DMS53 treated with DMSO at 0.1 percent for 48 hours (cell line): ENCODE measurements at regions not wholly inside any gene's neighbourhood (a gene's known extent, or its start where the extent isn't known, plus 50 kb on each side); places are given as distances from the start of the nearest gene placed in this dataset.
"Not testable (repeated sequence)": the region's sequence is repeated elsewhere in the genome, so short reads cannot be mapped to it uniquely, and the experiment has no call there.

Source experiments
- DNase-seq: peaks from one replicate; lab custom pipeline; 2025; ENCODE audit not compliant: unreplicated experiment; lab: John Stamatoyannopoulos, UW

- no peak for DNase-seq
Measured at GRCh38 chr14:106269451-106270204, 743.2 kb downstream of the TMEM121 start.

DNA sequence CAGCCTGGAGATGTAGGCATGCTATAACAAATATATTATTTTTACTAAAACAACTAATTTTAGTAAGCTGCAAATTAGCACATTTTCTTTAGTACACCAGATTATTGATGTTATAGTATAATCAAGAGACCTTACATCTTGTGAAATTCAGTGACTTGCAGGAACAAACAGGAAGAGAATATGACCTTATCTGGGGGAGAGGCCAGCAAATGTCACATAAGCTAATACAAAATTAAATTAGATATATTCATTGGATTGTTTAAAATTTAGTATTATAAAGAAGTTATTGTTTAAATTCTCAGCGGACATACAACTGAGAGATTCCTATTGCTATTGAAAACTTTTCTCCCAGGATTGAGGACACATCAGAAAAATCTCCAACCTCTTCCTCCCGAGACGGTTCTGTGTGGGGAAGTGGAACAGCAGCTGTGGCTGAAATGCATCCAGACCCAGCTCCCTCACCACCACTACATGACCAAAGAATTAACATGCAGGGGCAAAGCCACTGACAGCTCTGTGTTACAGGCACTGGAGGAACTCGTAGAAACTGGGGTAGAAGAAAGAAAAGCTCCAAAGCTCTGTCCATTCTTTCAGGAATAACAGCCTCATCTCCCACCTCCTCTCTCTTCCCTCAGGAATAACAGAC is 744.2 kb downstream of the TMEM121 start:
- not testable (repeated sequence) for DNase-seq

DNA sequence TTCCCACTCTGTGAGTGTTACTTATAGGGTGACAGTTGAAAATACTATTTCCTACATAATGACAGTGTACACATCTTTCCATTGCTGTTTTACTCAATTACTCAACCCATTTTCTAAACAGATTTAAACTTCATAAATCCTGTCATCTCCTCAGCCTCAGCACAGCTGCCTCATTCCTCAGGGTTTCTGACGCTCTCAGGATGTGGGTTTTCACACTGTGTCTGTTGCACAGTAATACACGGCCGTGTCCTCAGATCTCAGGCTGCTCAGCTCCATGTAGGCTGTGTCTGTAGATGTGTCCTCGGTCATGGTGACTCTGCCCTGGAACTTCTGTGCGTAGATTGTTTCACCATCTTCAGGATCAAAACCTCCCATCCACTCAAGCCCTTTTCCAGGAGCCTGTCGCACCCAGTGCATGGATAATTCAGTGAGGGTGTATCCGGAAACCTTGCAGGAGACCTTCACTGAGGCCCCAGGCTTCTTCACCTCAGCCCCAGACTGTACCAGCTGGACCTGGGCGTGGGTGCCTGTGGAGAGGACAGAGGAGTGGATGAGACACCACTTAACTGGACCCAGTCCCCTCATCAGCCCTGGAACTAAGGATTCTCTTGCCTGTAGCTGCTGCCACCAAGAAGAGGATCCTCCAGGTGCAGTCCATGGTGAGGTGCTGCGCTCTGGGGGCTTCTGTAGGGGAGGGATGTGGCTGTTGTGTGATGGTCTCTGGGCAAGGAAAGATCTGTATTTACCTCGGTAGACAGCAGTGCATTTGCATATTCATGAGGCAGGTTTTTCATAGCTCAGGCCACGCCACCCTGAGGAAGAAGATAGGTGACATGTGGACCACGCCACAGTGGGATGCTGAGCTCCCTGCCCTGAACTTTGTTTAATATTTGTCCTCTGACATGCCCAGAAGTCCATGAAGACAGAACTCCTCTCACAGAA is 750.2 kb downstream of the TMEM121 start:
- DNase-seq = no peak

DNA sequence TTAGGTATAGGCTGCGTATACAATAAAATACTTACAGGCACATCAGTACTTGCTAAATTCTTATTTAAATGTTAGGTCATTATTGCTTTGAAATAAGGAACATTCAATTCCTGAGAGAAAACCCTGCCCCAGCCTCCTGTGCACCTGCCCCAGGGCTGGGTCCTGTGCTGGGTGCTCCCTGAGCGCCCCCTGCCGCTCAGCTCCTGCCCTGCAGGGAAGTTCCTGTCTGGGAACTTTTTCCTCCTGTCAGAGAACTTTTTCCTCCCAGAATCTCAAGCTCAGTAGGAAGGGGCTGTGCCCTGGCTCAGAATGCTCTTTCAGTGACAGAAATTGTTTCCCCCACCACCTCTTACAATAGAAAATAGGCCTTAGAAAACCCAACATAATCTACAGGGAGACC is 751.1 kb downstream of the TMEM121 start:
- DNase-seq = no peak

GRCh38 chr14:106280876-106281275 is 754.5 kb downstream of the TMEM121 start:
- no peak for DNase-seq

- no peak for DNase-seq
Measured at GRCh38 chr14:106286697-106287290, 760.4 kb downstream of the TMEM121 start.

DNA sequence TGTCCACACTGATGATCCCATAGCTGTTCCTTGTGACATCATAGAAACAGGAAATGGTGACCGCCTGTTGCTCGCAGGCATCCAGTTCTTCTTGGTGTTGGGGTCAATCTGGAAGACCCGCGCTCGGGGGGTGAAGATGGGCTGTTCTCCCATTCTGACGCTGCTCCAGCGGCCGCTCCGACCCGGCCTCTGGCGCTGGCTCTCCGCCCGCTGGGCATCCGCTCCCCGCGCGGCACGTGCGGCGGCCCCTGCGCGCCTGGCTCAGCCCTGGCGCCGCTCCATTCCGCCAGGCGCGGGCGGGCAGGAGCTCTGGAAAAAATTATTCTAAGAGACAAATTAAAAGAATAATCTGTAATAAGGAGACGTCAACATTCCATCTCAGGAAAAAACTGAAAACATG is 761.1 kb downstream of the TMEM121 start:
- DNase-seq = no peak

GRCh38 chr14:106291626-106292025 is 765.2 kb downstream of the TMEM121 start:
- no peak for DNase-seq

DNA sequence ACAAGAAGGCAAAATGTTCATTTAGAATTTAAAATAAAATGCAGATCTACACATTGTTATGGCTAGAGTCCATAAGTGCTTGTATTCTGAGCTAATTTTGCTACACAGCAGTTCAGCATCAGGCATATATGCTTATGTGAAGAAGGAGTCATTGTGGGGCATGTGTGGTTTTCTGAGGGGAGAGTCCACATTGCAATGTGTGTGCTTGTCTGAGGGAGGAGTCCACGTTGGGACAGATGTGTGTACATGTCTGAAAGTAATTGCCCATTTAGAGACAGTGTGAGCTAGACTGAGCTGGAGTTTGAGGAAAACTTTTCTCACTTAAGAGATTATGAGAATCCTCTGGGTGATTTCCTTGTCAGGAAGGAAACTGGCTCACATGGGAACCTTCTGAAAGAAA is 767.9 kb downstream of the TMEM121 start:
- DNase-seq = no peak

GRCh38 chr14:106300951-106301510 is 774.6 kb downstream of the TMEM121 start:
- DNase-seq = not testable (repeated sequence)

GRCh38 chr14:106301609-106302008 is 775.2 kb downstream of the TMEM121 start:
- not testable (repeated sequence) for DNase-seq

DNA sequence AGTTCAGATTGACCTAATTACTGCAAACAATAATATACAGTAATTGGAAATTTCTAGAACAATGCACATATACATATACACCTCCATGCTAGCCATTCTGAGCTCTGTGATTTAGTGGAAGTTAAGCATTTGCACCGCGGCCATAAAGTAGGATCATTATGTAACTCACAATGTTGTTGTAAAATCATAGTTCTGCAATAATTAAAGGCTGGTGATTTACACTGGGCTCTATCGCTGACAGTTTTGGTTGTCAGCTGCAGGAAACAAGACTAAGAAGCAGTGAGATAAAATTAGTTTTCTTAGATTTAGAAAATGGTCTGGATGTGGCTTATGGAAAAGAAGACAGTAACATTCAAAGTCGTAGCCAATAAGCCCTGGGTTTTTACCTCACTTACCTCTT is 776.3 kb downstream of the TMEM121 start:
- no peak for DNase-seq

DNA sequence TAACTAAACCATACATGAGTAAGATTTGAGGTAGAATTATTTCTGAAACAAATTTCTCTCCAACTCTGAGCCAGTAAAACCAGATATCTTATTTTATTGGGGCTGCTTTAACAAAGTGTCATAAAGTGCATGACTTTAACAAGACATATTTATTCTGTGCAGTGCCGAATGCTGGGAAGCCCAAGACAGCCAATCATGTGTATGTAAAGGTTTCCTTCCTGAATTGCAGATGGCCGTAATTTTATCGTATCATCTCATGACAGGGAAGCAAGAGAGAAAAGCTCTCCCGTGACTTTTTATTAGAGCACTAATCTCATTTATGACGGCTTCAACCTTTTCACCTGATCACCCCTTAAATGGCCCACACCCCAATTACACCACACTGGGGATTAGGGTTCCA is 777.9 kb downstream of the TMEM121 start:
- no peak for DNase-seq

GRCh38 chr14:106308839-106309389 is 782.5 kb downstream of the TMEM121 start:
- no peak for DNase-seq

- no peak for DNase-seq
Measured at GRCh38 chr14:106309423-106309822, 783.0 kb downstream of the TMEM121 start.

DNA sequence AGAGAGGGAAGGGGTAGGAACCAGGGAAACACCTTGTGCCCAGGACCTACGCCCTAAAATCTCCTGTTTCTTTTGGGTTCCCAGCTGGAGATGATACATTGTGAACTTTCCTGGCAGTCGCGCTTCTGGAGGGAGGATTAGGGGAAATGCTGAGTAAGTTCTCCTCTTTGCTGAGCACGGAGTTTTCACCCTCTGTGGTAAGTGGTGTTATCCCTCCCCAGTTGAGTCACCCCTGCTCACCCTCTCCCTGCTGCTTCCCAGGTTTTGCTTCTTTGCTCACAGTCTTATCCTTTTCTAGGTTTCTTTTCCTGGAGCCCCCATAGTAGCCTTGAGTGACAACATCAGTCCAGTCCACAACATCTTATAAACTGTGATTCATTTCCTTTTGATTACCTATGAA is 789.1 kb downstream of the TMEM121 start:
- no peak for DNase-seq

GRCh38 chr14:106317593-106317992 is 791.2 kb downstream of the TMEM121 start:
- DNase-seq = no peak

DNA sequence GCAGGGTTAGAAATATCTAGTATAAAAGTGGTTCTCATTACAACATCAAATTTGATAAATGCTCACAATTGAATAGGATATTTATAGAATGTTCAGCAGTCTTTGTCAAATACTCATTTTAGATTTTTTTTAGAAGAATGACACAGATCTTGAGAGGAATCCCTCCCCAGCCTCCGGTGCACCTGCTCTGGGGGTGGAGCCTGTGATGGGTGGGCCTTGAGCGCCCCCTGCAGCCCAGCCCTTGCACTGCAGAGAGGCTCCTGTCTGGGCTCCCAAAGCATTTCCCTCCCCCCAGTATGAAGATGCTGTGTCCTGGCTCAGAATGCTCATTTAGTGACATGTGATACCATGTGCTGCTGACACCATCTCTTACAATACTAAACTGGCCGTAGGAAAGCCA is 792.3 kb downstream of the TMEM121 start:
- DNase-seq = no peak

GRCh38 chr14:106323970-106324369 is 797.6 kb downstream of the TMEM121 start:
- not testable (repeated sequence) for DNase-seq

- DNase-seq = no peak
Measured at GRCh38 chr14:106327234-106327633, 800.9 kb downstream of the TMEM121 start.
